HL-60 (cell line): ENCODE measurements at regions not wholly inside any gene's neighbourhood (a gene's known extent, or its start where the extent isn't known, plus 50 kb on each side); places are given as distances from the start of the nearest gene placed in this dataset.

Experiments used
- DNase-seq, 2 experiments: peaks; one replicate each; pipeline ENCODE4 v3.0.0-alpha.2; 2010 to 2020; ENCODE audit warnings: low read depth in 1 of 2, low spot score in 1 of 2
- H3K27ac ChIP-seq: fragments of 250-450 bp; sonication (Bioruptor Pico); replicated peaks from 2 replicates; pipeline ENCODE4 v1.5.1; 2020; ENCODE audit warnings: mild to moderate bottlenecking, moderate library complexity
- H3K27me3 ChIP-seq: fragments of 250-450 bp; sonication (Bioruptor Pico); 2 replicates; pipeline ENCODE4 v1.5.1; 2021; ENCODE audit warnings: mild to moderate bottlenecking, moderate library complexity; ENCODE audit not compliant: insufficient read depth, poor library complexity, severe bottlenecking
- H3K4me3 ChIP-seq: replicated peaks from 2 replicates; pipeline ENCODE4 v1.5.1; 2011; ENCODE audit warnings: mild to moderate bottlenecking, control low read depth, low read length; ENCODE audit not compliant: insufficient read depth
- CTCF ChIP-seq: IDR thresholded peaks from one replicate; pipeline ENCODE4 v1.5.1; 2011; ENCODE audit warnings: low read length, control low read depth, inconsistent platforms; ENCODE audit not compliant: insufficient read depth
- GABPA ChIP-seq: IDR thresholded peaks from 2 replicates; pipeline ENCODE4 v1.6.1; 2012; ENCODE audit warnings: low read depth
- POLR2AphosphoS5 ChIP-seq: IDR thresholded peaks from 2 replicates; pipeline ENCODE4 v1.6.1; 2012; ENCODE audit warnings: low read depth
- REST ChIP-seq: IDR thresholded peaks from 2 replicates; pipeline ENCODE4 v1.6.1; 2012; ENCODE audit warnings: low read depth; ENCODE audit not compliant: insufficient replicate concordance
- SPI1 ChIP-seq: IDR thresholded peaks from 2 replicates; pipeline ENCODE4 v1.6.1; 2012; ENCODE audit warnings: low read depth, mild to moderate bottlenecking, borderline replicate concordance

GRCh38 chr7:3232228-3232627, 68.8 kb upstream of the SDK1 start:
- TF ChIP-seq REST (no peak), CTCF (no peak), POLR2AphosphoS5 (no peak), SPI1 (no peak), GABPA (no peak)
- H3K4me3 ChIP-seq, result no peak overlapping the region
- DNase-seq, result no peak
- H3K27ac ChIP-seq, result no peak overlapping the region
- no peaks in the 10 kb centered on the region for H3K27me3 ChIP-seq

GRCh38 chr7:3233301-3233700, 67.8 kb upstream of the SDK1 start:
- no peak overlapping the region for H3K4me3 ChIP-seq
- no peak overlapping the region for H3K27ac ChIP-seq
- H3K27me3 ChIP-seq, result no peaks in the 10 kb centered on the region
- TF ChIP-seq CTCF, result no peak
- no peak for TF ChIP-seq SPI1
- TF ChIP-seq POLR2AphosphoS5, result no peak
- TF ChIP-seq REST, result no peak
- TF ChIP-seq GABPA, result no peak
- no peak for DNase-seq

- Histone ChIP-seq H3K27me3 (no peaks in the 10 kb centered on the region), H3K4me3 (no peak overlapping the region), H3K27ac (no peak overlapping the region)
- TF ChIP-seq GABPA (no peak), CTCF (no peak), REST (no peak), SPI1 (no peak), POLR2AphosphoS5 (no peak)
- no peak for DNase-seq
These were observed 67.0 kb upstream of the SDK1 start for GRCh38 chr7:3234051-3234450.
